ENCODE measurements at regions not wholly inside any gene's neighbourhood (a gene's known extent, or its start where the extent isn't known, plus 50 kb on each side); places are given as distances from the start of the nearest gene placed in this dataset.

- no peak for DNase-seq
- no peaks in the 10 kb centered on the region for H3K4me1 ChIP-seq (ENCODE audit: low read length)
- H2AFZ ChIP-seq (ENCODE audit: low read length): no peak overlapping the region
- no peaks in the 10 kb centered on the region for H3K9me2 ChIP-seq (replicated peaks; ENCODE audit: insufficient read depth, low read length)
- no peaks in the 10 kb centered on the region for H4K20me1 ChIP-seq (ENCODE audit: insufficient read depth, low read length)
- no peaks in the 10 kb centered on the region for H3K9me3 ChIP-seq (replicated peaks; ENCODE audit: insufficient read depth, low read length)
- no peak overlapping the region for H3K9ac ChIP-seq (ENCODE audit: low read length)
- TF ChIP-seq, protein P1, sequence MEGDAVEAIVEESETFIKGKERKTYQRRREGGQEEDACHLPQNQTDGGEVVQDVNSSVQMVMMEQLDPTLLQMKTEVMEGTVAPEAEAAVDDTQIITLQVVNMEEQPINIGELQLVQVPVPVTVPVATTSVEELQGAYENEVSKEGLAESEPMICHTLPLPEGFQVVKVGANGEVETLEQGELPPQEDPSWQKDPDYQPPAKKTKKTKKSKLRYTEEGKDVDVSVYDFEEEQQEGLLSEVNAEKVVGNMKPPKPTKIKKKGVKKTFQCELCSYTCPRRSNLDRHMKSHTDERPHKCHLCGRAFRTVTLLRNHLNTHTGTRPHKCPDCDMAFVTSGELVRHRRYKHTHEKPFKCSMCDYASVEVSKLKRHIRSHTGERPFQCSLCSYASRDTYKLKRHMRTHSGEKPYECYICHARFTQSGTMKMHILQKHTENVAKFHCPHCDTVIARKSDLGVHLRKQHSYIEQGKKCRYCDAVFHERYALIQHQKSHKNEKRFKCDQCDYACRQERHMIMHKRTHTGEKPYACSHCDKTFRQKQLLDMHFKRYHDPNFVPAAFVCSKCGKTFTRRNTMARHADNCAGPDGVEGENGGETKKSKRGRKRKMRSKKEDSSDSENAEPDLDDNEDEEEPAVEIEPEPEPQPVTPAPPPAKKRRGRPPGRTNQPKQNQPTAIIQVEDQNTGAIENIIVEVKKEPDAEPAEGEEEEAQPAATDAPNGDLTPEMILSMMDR (IDR thresholded peaks at IDR 0.05; ENCODE audit: low read length): no peak
- no peak for TF ChIP-seq EZH2phosphoT487 (IDR thresholded peaks at IDR 0.05; ENCODE audit: low read length)
- no peak for TF ChIP-seq EZH2 (optimal IDR thresholded peaks at IDR 0.05; ENCODE audit: low read depth, low read length)
- no peak overlapping the region for H3K27ac ChIP-seq (ENCODE audit: low read length)
- H3K27me3 ChIP-seq (replicated peaks; ENCODE audit: insufficient read depth, low read length): no peaks in the 10 kb centered on the region
- H3K79me2 ChIP-seq (ENCODE audit: low read length): no peaks in the 10 kb centered on the region
- H3K4me3 ChIP-seq (ENCODE audit: low read length): no peak overlapping the region
- H3K36me3 ChIP-seq (replicated peaks; ENCODE audit: insufficient read depth, low read length): no peaks in the 10 kb centered on the region
- H3K4me2 ChIP-seq (ENCODE audit: low read depth, low read length): no peak overlapping the region
- no peaks in the 10 kb centered on the region for H3F3A ChIP-seq (ENCODE audit: insufficient read depth, low read length)
Observed at GRCh38 chr14:44669496-44669895, 162.4 kb upstream of the FSCB start.

DNA sequence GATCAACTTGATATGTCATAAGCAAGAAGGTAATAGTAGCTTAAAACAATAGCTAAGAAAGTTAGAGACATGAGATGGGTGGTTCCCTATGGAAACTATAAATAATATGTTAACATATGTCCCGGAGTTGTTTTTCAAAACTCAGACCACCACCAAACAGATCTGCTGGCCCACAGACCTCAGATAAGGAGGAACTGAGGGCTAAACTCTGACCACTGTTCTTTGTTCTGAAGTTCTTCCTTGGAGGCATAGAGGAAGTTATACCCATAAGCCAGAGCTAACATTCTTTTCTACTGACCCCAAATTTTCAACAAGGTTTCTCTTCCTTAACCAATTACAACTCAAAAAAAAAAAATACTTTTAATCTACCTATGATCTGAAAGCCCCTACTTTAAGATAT, 156.1 kb upstream of the FSCB start:
- no peaks in the 10 kb centered on the region for H3K27me3 ChIP-seq (replicated peaks; ENCODE audit: insufficient read depth, low read length)
- H3K4me3 ChIP-seq (ENCODE audit: low read length): no peak overlapping the region
- H3K9ac ChIP-seq (ENCODE audit: low read length): no peak overlapping the region
- no peaks in the 10 kb centered on the region for H3K36me3 ChIP-seq (replicated peaks; ENCODE audit: insufficient read depth, low read length)
- TF ChIP-seq EZH2phosphoT487 (IDR thresholded peaks at IDR 0.05; ENCODE audit: low read length): no peak
- no peaks in the 10 kb centered on the region for H3K79me2 ChIP-seq (ENCODE audit: low read length)
- H3K9me2 ChIP-seq (replicated peaks; ENCODE audit: insufficient read depth, low read length): no peaks in the 10 kb centered on the region
- H3K9me3 ChIP-seq (replicated peaks; ENCODE audit: insufficient read depth, low read length): no peaks in the 10 kb centered on the region
- DNase-seq: no peak
- no peak overlapping the region for H2AFZ ChIP-seq (ENCODE audit: low read length)
- no peak overlapping the region for H3K27ac ChIP-seq (ENCODE audit: low read length)
- no peak overlapping the region for H3K4me2 ChIP-seq (ENCODE audit: low read depth, low read length)
- no peaks in the 10 kb centered on the region for H4K20me1 ChIP-seq (ENCODE audit: insufficient read depth, low read length)
- H3F3A ChIP-seq (ENCODE audit: insufficient read depth, low read length): no peaks in the 10 kb centered on the region
- H3K4me1 ChIP-seq (ENCODE audit: low read length): no peaks in the 10 kb centered on the region

DNA sequence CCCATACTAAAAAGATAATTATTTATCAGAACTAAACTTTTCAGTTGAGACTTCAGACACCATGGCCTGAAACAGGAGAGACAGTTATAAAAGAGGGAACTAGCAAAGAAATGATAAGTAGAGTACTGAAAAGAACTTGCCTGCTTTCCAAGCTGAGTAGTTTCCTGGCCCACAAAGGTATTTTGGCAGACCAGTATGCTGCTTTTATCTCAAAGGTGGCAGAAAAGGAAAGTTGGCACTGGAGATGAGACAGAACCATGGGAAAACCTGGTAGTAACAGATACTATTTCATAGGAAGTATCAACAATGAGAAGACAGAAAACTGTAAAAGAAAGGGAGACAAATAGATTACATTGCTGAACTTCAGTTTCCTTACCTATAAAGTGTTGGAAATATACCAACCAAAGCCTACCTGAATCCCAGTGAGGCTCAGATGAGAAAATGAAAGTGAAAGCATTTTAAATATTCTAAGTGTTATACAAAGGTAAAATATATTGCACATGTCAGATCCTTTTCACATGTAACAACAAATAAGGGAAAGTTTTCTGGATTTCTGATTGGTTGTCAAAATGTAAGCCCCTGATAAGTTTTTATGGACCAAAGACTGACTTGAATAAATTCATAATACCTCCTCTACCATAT, 155.3 kb upstream of the FSCB start:
- Histone ChIP-seq H3K9me2 (replicated peaks; ENCODE audit: insufficient read depth, low read length) (no peaks in the 10 kb centered on the region), H3K9ac (ENCODE audit: low read length) (no peak overlapping the region), H3K27me3 (replicated peaks; ENCODE audit: insufficient read depth, low read length) (no peaks in the 10 kb centered on the region), H3K4me2 (ENCODE audit: low read depth, low read length) (peak overlapping the region; percentile 43; the same call in 1 of the 2 replicates), H3F3A (ENCODE audit: insufficient read depth, low read length) (no peaks in the 10 kb centered on the region), H3K27ac (ENCODE audit: low read length) (no peak overlapping the region), H3K79me2 (ENCODE audit: low read length) (no peaks in the 10 kb centered on the region), H3K36me3 (replicated peaks; ENCODE audit: insufficient read depth, low read length) (no peaks in the 10 kb centered on the region), H3K4me3 (ENCODE audit: low read length) (no peak overlapping the region), H3K9me3 (replicated peaks; ENCODE audit: insufficient read depth, low read length) (no peaks in the 10 kb centered on the region), H2AFZ (ENCODE audit: low read length) (peak overlapping the region; percentile 51; the same call in 1 of the 2 replicates), H3K4me1 (ENCODE audit: low read length) (no peaks in the 10 kb centered on the region), H4K20me1 (ENCODE audit: insufficient read depth, low read length) (no peaks in the 10 kb centered on the region)
- DNase-seq: peak; percentile 10
- TF ChIP-seq EZH2 (optimal IDR thresholded peaks at IDR 0.05; ENCODE audit: low read depth, low read length) (no peak), EZH2phosphoT487 (IDR thresholded peaks at IDR 0.05; ENCODE audit: low read length) (no peak)
- TF ChIP-seq, protein P1 (IDR thresholded peaks at IDR 0.05; ENCODE audit: low read length): no peak

DNA sequence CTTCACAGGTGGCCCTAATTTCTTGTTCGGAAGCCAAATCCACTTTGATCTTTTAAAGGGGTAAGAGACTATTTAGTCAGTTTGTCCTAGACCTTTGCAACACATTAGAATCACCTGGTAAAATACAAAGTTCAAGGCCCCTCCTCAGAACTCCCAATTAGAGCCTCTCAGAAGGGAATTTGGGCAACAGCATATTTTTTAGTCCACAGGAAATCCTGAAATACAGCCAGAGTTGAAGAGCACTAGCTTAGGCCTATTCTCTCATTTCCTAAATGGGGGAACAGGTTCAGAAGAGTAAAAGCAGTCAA, 151.3 kb upstream of the FSCB start:
- H3F3A ChIP-seq (ENCODE audit: insufficient read depth, low read length): no peaks in the 10 kb centered on the region
- H3K27me3 ChIP-seq (replicated peaks; ENCODE audit: insufficient read depth, low read length): no peaks in the 10 kb centered on the region
- DNase-seq: no peak
- no peak overlapping the region for H3K27ac ChIP-seq (ENCODE audit: low read length)
- H3K4me3 ChIP-seq (ENCODE audit: low read length): no peak overlapping the region
- no peaks in the 10 kb centered on the region for H3K9me2 ChIP-seq (replicated peaks; ENCODE audit: insufficient read depth, low read length)
- no peak overlapping the region for H3K9ac ChIP-seq (ENCODE audit: low read length)
- TF ChIP-seq EZH2phosphoT487 (IDR thresholded peaks at IDR 0.05; ENCODE audit: low read length) (no peak), EZH2 (optimal IDR thresholded peaks at IDR 0.05; ENCODE audit: low read depth, low read length) (no peak)
- TF ChIP-seq, protein P1 (IDR thresholded peaks at IDR 0.05; ENCODE audit: low read length): no peak
- no peak overlapping the region for H3K4me2 ChIP-seq (ENCODE audit: low read depth, low read length)
- H3K4me1 ChIP-seq (ENCODE audit: low read length): no peaks in the 10 kb centered on the region
- no peaks in the 10 kb centered on the region for H3K79me2 ChIP-seq (ENCODE audit: low read length)
- no peaks in the 10 kb centered on the region for H3K36me3 ChIP-seq (replicated peaks; ENCODE audit: insufficient read depth, low read length)
- no peaks in the 10 kb centered on the region for H3K9me3 ChIP-seq (replicated peaks; ENCODE audit: insufficient read depth, low read length)
- no peaks in the 10 kb centered on the region for H4K20me1 ChIP-seq (ENCODE audit: insufficient read depth, low read length)
- no peak overlapping the region for H2AFZ ChIP-seq (ENCODE audit: low read length)

Data from MM.1S (cell line).